ENCODE measurements at regions not wholly inside any gene's neighbourhood (a gene's known extent, or its start where the extent isn't known, plus 50 kb on each side); places are given as distances from the start of the nearest gene placed in this dataset.

GRCh38 chr6:19083801-19084200 lies 696.7 kb downstream of the RNF144B start:
- DNase-seq (ENCODE audit: low spot score), result no peak
- TF ChIP-seq, protein P1, sequence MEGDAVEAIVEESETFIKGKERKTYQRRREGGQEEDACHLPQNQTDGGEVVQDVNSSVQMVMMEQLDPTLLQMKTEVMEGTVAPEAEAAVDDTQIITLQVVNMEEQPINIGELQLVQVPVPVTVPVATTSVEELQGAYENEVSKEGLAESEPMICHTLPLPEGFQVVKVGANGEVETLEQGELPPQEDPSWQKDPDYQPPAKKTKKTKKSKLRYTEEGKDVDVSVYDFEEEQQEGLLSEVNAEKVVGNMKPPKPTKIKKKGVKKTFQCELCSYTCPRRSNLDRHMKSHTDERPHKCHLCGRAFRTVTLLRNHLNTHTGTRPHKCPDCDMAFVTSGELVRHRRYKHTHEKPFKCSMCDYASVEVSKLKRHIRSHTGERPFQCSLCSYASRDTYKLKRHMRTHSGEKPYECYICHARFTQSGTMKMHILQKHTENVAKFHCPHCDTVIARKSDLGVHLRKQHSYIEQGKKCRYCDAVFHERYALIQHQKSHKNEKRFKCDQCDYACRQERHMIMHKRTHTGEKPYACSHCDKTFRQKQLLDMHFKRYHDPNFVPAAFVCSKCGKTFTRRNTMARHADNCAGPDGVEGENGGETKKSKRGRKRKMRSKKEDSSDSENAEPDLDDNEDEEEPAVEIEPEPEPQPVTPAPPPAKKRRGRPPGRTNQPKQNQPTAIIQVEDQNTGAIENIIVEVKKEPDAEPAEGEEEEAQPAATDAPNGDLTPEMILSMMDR (IDR thresholded peaks at IDR 0.05; ENCODE audit: extremely low read depth, missing control alignments), result no peak

DNA sequence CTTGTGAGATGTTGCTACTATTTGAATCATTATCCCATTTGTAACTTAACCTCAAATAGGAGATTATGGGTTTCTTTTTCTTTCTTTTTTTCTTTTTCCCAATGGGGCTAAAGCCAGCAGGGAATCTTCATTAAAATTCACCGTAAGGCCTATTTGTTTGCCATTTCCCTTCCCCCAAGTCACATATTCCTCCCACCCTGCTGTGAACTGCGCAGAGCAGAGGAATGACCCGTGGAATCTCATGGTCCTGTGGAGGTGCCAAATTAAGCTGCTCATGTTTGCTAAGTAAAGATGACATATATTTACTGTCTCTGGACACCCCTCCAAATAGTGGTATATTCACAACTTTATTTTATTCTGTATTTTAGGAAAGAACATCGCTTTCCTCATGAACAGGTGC lies 699.3 kb downstream of the RNF144B start:
- TF ChIP-seq, protein P1 (IDR thresholded peaks at IDR 0.05; ENCODE audit: extremely low read depth, missing control alignments), result no peak
- no peak for DNase-seq (ENCODE audit: low spot score)

DNA sequence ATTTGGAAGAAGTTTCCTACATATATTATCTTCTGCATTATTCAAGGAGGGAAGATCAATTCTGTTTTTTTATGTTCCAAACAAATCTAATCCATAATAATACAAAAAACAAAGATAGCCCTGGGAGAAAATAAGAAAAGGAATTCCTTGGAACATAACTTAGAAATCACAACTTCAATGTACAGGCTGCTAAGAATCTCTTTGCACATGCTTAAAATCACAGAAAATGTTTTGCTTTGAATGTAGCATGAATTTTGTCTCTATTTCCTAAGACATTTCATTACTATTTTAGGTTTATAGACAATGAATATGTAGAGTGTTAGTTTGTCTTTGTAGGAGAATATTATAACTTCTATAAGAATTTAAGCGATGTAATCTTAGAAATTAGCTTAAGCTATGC lies 700.1 kb downstream of the RNF144B start:
- DNase-seq (ENCODE audit: low spot score), result no peak
- TF ChIP-seq, protein P1 (IDR thresholded peaks at IDR 0.05; ENCODE audit: extremely low read depth, missing control alignments), result no peak

DNA sequence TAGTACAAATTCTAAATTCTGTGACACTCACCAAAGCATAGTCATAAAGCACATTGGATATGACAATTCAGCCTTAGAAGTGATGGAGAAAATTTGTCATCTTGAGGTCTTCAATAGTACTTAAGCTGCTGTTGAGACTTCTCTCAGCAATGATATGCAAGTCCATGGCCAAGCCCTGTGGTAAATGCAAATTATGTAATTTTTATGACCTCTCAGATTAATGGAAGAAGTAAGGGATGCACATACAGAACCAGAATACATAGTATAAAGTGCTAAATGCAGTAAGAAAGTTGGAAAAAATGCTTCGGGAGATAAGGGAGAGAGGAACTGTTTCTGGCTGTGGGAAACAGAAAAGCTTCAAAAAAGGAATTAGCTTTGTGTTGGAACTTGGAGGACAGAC lies 700.7 kb downstream of the RNF144B start:
- DNase-seq (ENCODE audit: low spot score), result no peak
- TF ChIP-seq, protein P1 (IDR thresholded peaks at IDR 0.05; ENCODE audit: extremely low read depth, missing control alignments), result no peak

GRCh38 chr6:19100752-19101151 lies 713.6 kb downstream of the RNF144B start:
- DNase-seq (ENCODE audit: low spot score), result no peak
- TF ChIP-seq, protein P1 (IDR thresholded peaks at IDR 0.05; ENCODE audit: extremely low read depth, missing control alignments), result no peak

DNA sequence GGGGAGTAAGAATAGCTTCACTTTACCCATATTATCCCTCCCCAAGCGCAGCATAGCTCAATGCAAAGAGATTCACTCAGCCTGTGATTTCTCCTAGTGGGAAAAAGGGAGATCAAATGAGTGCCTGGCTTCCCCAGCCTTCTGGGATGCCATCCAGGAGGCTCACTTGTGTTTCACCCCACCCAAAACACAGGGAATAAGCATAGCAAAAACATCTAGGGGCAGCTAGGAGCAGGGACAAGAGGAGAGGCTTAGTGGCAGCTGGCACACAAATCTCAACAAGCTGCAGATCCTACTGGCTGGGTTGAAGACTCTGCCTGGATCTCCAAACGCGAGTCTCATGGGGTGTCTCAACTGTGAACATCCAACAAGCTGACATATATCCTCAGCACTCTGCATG lies 715.8 kb downstream of the RNF144B start:
- TF ChIP-seq, protein P1 (IDR thresholded peaks at IDR 0.05; ENCODE audit: extremely low read depth, missing control alignments), result no peak

GRCh38 chr6:19107468-19107867 lies 720.3 kb downstream of the RNF144B start:
- TF ChIP-seq, protein P1 (IDR thresholded peaks at IDR 0.05; ENCODE audit: extremely low read depth, missing control alignments), result no peak
- no peak for DNase-seq (ENCODE audit: low spot score)

More for the DNA sequence above, 715.8 kb downstream of the RNF144B start:
- DNase-seq (ENCODE audit: low spot score), result no peak

Data from GM20000 (cell line).